GM12878 (cell line): ENCODE measurements at regions not wholly inside any gene's neighbourhood (a gene's known extent, or its start where the extent isn't known, plus 50 kb on each side); places are given as distances from the start of the nearest gene placed in this dataset.
A peak's percentile ranks its signal among the peaks of the same experiment; 100 is the strongest.

Experiments
- ATAC-seq: fragments of 200-7000 bp; cut with Tn5 transposase; 3 replicates; pipeline ENCODE4 v1.9.1; 2020; ENCODE audit warnings: mild to moderate bottlenecking, moderate library complexity
- BruUV-seq: library from RNA; stranded (reverse); fragments of 400-500 nt; replicated peaks from 2 replicates; lab custom pipeline; 2021; lab: Mats Ljungman, UMichigan
- CTCF ChIA-PET: fragments of 300-600 bp; sonication (Branson Sonifier 250); formaldehyde crosslinking; extraction: SDS; loops from one replicate; lab custom pipeline; 2021; ENCODE audit warnings: inconsistent platforms; lab: Yijun Ruan, JAX
- POLR2A ChIA-PET: fragments of 350-600 bp; formaldehyde crosslinking; extraction: SDS; loops from one replicate; lab custom pipeline; 2021; ENCODE audit warnings: inconsistent platforms; lab: Charles Lee
- RAD21 ChIA-PET: fragments of 300-600 bp; sonication (Branson Sonifier 250); formaldehyde crosslinking; loops from one replicate; lab custom pipeline; 2023; ENCODE audit warnings: antibody characterized with exemption; ENCODE audit not compliant: unreplicated experiment; lab: Charles Lee
- SMC1A ChIA-PET: fragments of 300-600 bp; sonication (Branson Sonifier 250); formaldehyde crosslinking; loops from one replicate; lab custom pipeline; 2023; ENCODE audit not compliant: unreplicated experiment, uncharacterized antibody; lab: Charles Lee
- DNase-seq: peaks from one replicate; pipeline ENCODE4 v3.0.0-alpha.2; 2011; ENCODE audit warnings: low read depth, low spot score
- FAIRE-seq: peaks from 3 replicates; lab custom pipeline; 2011; peaks lifted over from hg19 to GRCh38; lab: Jason Lieb, UNC
- H2AFZ ChIP-seq: 2 replicates; pipeline ENCODE4 v1.6.0; 2011; ENCODE audit warnings: low read depth, low read length, control low read depth; ENCODE audit not compliant: control insufficient read depth
- H3K27ac ChIP-seq: 2 replicates; pipeline ENCODE4 v1.5.1; 2011; ENCODE audit warnings: control low read depth; ENCODE audit not compliant: control insufficient read depth, insufficient read depth
- H3K27me3 ChIP-seq, 2 experiments: replicated peaks in 1 of 2; 2 replicates each; pipeline versions ENCODE4 v1.6.0 to v1.6.1; 2011; ENCODE audit warnings: low read length in 1 of 2; ENCODE audit not compliant: control insufficient read depth in 2 of 2, insufficient read depth in 2 of 2
- H3K36me3 ChIP-seq, 2 experiments: 2 replicates each; pipeline ENCODE4 v1.5.1; 2011; ENCODE audit warnings: low read length in 1 of 2; ENCODE audit not compliant: control insufficient read depth in 2 of 2, insufficient read depth in 2 of 2
- H3K4me1 ChIP-seq: 2 replicates; pipeline ENCODE4 v1.6.1; 2011; ENCODE audit warnings: mild to moderate bottlenecking, low read length, moderate library complexity, mixed read lengths; ENCODE audit not compliant: control insufficient read depth, insufficient read depth
- H3K4me2 ChIP-seq: 2 replicates; pipeline ENCODE4 v1.6.0; 2011; ENCODE audit warnings: control low read depth; ENCODE audit not compliant: control insufficient read depth, insufficient read depth
- H3K4me3 ChIP-seq: fragments of 200-600 bp; sonication (generic); 2 replicates; pipeline ENCODE4 v1.5.1; 2016
- H3K79me2 ChIP-seq: 2 replicates; pipeline ENCODE4 v1.6.0; 2011; ENCODE audit warnings: low read length; ENCODE audit not compliant: control insufficient read depth, insufficient read depth
- H3K9ac ChIP-seq: 2 replicates; pipeline ENCODE4 v1.8.0; 2011; ENCODE audit warnings: low read length, control low read depth, mixed read lengths; ENCODE audit not compliant: control insufficient read depth, insufficient read depth
- H3K9me3 ChIP-seq: replicated peaks from 3 replicates; pipeline ENCODE4 v1.5.1; 2011; ENCODE audit warnings: mild to moderate bottlenecking, low read length; ENCODE audit not compliant: control insufficient read depth, insufficient read depth
- H4K20me1 ChIP-seq: 2 replicates; pipeline ENCODE4 v1.6.0; 2011; ENCODE audit not compliant: control insufficient read depth, insufficient read depth
- BCL11A ChIP-seq: IDR thresholded peaks from 2 replicates; pipeline ENCODE4 v1.6.1; 2011; ENCODE audit warnings: low read depth, low read length
- ESRRA ChIP-seq: IDR thresholded peaks from 2 replicates; pipeline ENCODE4 v1.6.1; 2012; ENCODE audit warnings: mild to moderate bottlenecking, low read length, improper control_type of control experiment
- HDGF ChIP-seq: fragments of 450-650 bp; IDR thresholded peaks from 2 replicates; pipeline ENCODE4 v1.6.1; 2016; ENCODE audit warnings: antibody characterized with exemption
- MEF2B ChIP-seq: fragments of 450-650 bp; IDR thresholded peaks from 2 replicates; pipeline ENCODE4 v1.6.1; 2018; ENCODE audit warnings: mild to moderate bottlenecking, moderate library complexity; ENCODE audit not compliant: partially characterized antibody, poor library complexity, severe bottlenecking
- NFIC ChIP-seq: IDR thresholded peaks from 2 replicates; pipeline ENCODE4 v1.6.1; 2012; ENCODE audit warnings: low read depth, mild to moderate bottlenecking, inconsistent platforms, low read length, moderate library complexity
- NR2F1 ChIP-seq: fragments of 450-650 bp; conservative IDR thresholded peaks from 2 replicates; pipeline ENCODE4 v1.6.1; 2017; ENCODE audit warnings: mild to moderate bottlenecking
- SMC3 ChIP-seq: IDR thresholded peaks from 2 replicates; pipeline ENCODE4 v1.6.1; 2011; ENCODE audit warnings: low read length, improper control_type of control experiment, borderline replicate concordance
- SUPT20H ChIP-seq: IDR thresholded peaks from 2 replicates; pipeline ENCODE4 v1.6.1; 2011; ENCODE audit warnings: low read depth, mild to moderate bottlenecking, low read length, moderate library complexity, borderline replicate concordance; ENCODE audit not compliant: control insufficient read depth
- TARDBP ChIP-seq: IDR thresholded peaks from 2 replicates; pipeline ENCODE4 v1.6.1; 2016; ENCODE audit warnings: borderline replicate concordance
- YBX1 ChIP-seq: fragments of 450-650 bp; IDR thresholded peaks from 2 replicates; pipeline ENCODE4 v1.6.1; 2016; ENCODE audit warnings: antibody characterized with exemption
- WGBS: methylation state at CpG from one replicate; pipeline ENCODE4 v1.1.6; 2016; ENCODE audit warnings: low lambda C conversion rate; ENCODE audit not compliant: insufficient replicate concordance, insufficient coverage; ENCODE audit errors: missing lambda C conversion rate; 5-methylcytosine and 5-hydroxymethylcytosine counted together
- in situ Hi-C: fragments of 300-500 bp; cut with MboI; formaldehyde crosslinking; loops from 9 replicates; pipeline ENCODE4 v1.14.3; 2018; ENCODE audit warnings: mixed read lengths
- intact Hi-C: fragments of 100-400 bp; cut with micrococcal nuclease; formaldehyde crosslinking; loops from one replicate; pipeline ENCODE4 v1.14.2; 2022; ENCODE audit not compliant: unreplicated experiment
- TF ChIP-seq, protein P1 (sequence below): fragments of 450-650 bp; IDR thresholded peaks from 2 replicates; pipeline ENCODE4 v1.6.1; 2018; ENCODE audit warnings: borderline replicate concordance, mild to moderate bottlenecking; ENCODE audit not compliant: partially characterized antibody
- TF ChIP-seq, protein P2 (sequence below): IDR thresholded peaks from 2 replicates; pipeline ENCODE4 v1.6.1; 2012; ENCODE audit warnings: low read depth, low read length, improper control_type of control experiment
- TF ChIP-seq, protein P3 (sequence below): fragments of 150-350 bp; IDR thresholded peaks from 2 replicates; pipeline ENCODE4 v1.6.1; 2014; ENCODE audit warnings: mild to moderate bottlenecking, low read depth, low read length
- TF ChIP-seq, protein P4 (sequence below): fragments of 450-650 bp; IDR thresholded peaks from 2 replicates; pipeline ENCODE4 v1.6.1; 2017; ENCODE audit warnings: mild to moderate bottlenecking, low read depth, inconsistent platforms; ENCODE audit not compliant: poor library complexity, severe bottlenecking

DNA sequence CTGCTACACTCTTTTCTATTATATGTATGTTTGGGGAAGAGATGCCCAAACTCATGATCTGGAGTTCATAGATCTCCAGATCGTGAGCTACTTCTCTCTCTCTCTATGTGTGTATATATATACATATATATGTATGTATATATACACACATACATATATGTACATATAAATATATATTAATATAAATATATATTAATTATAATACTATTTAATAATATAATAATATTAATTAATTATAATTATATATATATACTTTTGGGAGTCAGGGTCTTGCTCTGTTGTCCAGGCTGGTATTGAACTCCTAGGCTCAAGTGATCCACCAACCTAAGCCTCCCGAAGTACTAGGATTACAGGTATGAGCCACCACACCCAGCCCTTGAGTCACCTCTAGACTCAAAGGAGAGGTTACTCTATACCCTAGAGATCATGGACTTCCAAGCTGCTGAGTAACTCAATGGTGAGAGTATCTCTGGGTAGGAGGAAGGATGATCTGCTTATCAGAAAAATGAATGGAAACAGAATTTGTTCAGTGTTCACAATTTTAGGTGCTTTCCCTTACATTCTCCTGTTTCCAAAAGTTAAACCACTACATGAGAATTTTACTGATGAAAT is 463.5 kb upstream of the TRIB2 start:
- RAD21 ChIA-PET: no interaction called here
- no peaks in the 10 kb centered on the region for H4K20me1 ChIP-seq
- no peaks in the 10 kb centered on the region for H3K27me3 ChIP-seq
- no TSS peak for BruUV-seq
- TF ChIP-seq HDGF (no peak), NR2F1 (no peak), MEF2B (no peak), NFIC (no peak), SMC3 (no peak), BCL11A (no peak), TARDBP (no peak), YBX1 (no peak), ESRRA (no peak), SUPT20H (no peak)
- TF ChIP-seq, protein P1, sequence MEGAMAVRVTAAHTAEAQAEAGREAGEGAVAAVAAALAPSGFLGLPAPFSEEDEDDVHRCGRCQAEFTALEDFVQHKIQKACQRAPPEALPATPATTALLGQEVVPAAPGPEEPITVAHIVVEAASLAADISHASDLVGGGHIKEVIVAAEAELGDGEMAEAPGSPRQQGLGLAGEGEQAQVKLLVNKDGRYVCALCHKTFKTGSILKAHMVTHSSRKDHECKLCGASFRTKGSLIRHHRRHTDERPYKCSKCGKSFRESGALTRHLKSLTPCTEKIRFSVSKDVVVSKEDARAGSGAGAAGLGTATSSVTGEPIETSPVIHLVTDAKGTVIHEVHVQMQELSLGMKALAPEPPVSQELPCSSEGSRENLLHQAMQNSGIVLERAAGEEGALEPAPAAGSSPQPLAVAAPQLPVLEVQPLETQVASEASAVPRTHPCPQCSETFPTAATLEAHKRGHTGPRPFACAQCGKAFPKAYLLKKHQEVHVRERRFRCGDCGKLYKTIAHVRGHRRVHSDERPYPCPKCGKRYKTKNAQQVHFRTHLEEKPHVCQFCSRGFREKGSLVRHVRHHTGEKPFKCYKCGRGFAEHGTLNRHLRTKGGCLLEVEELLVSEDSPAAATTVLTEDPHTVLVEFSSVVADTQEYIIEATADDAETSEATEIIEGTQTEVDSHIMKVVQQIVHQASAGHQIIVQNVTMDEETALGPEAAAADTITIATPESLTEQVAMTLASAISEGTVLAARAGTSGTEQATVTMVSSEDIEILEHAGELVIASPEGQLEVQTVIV: no peak
- TF ChIP-seq, protein P2, sequence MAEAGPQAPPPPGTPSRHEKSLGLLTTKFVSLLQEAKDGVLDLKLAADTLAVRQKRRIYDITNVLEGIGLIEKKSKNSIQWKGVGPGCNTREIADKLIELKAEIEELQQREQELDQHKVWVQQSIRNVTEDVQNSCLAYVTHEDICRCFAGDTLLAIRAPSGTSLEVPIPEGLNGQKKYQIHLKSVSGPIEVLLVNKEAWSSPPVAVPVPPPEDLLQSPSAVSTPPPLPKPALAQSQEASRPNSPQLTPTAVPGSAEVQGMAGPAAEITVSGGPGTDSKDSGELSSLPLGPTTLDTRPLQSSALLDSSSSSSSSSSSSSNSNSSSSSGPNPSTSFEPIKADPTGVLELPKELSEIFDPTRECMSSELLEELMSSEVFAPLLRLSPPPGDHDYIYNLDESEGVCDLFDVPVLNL: no peak
- TF ChIP-seq, protein P3, sequence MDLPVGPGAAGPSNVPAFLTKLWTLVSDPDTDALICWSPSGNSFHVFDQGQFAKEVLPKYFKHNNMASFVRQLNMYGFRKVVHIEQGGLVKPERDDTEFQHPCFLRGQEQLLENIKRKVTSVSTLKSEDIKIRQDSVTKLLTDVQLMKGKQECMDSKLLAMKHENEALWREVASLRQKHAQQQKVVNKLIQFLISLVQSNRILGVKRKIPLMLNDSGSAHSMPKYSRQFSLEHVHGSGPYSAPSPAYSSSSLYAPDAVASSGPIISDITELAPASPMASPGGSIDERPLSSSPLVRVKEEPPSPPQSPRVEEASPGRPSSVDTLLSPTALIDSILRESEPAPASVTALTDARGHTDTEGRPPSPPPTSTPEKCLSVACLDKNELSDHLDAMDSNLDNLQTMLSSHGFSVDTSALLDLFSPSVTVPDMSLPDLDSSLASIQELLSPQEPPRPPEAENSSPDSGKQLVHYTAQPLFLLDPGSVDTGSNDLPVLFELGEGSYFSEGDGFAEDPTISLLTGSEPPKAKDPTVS: no peak
- TF ChIP-seq, protein P4, sequence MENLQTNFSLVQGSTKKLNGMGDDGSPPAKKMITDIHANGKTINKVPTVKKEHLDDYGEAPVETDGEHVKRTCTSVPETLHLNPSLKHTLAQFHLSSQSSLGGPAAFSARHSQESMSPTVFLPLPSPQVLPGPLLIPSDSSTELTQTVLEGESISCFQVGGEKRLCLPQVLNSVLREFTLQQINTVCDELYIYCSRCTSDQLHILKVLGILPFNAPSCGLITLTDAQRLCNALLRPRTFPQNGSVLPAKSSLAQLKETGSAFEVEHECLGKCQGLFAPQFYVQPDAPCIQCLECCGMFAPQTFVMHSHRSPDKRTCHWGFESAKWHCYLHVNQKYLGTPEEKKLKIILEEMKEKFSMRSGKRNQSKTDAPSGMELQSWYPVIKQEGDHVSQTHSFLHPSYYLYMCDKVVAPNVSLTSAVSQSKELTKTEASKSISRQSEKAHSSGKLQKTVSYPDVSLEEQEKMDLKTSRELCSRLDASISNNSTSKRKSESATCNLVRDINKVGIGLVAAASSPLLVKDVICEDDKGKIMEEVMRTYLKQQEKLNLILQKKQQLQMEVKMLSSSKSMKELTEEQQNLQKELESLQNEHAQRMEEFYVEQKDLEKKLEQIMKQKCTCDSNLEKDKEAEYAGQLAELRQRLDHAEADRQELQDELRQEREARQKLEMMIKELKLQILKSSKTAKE: no peak
- SMC1A ChIA-PET: interaction anchor here (1.3 kb wide), 1 partner anchor 391 kb away, joined by 4 read pairs; no protein-coding TSS in a partner anchor
- no peak overlapping the region for H3K27ac ChIP-seq
- ATAC-seq (no peak), DNase-seq (no peak), FAIRE-seq (peak; percentile 7)
- H3K9me3 ChIP-seq: no peaks in the 10 kb centered on the region
- 98% methylated on average over 2 of the region's 2 CpGs for WGBS
- no peak overlapping the region for H3K4me3 ChIP-seq
- no peak overlapping the region for H3K9ac ChIP-seq
- no peaks in the 10 kb centered on the region for H3K4me1 ChIP-seq
- H3K36me3 ChIP-seq: no peaks in the 10 kb centered on the region; a peak in 2 of 4 replicates
- CTCF ChIA-PET: interaction anchor here (1.3 kb wide), 1 partner anchor 22 kb away, joined by 3 read pairs; no protein-coding TSS in a partner anchor
- POLR2A ChIA-PET: no interaction called here
- no peak overlapping the region for H3K4me2 ChIP-seq
- no peak overlapping the region for H2AFZ ChIP-seq
- in situ Hi-C loops: no loop called here
- intact Hi-C loops: no loop called here
- H3K79me2 ChIP-seq: no peaks in the 10 kb centered on the region
